Smooth muscle cell (in vitro differentiated cells): ENCODE measurements at regions not wholly inside any gene's neighbourhood (a gene's known extent, or its start where the extent isn't known, plus 50 kb on each side); places are given as distances from the start of the nearest gene placed in this dataset.
A peak's percentile ranks its signal among the peaks of the same experiment; 100 is the strongest.

Experiments used
- DNase-seq: peaks from one replicate; lab custom pipeline; 2025; ENCODE audit not compliant: unreplicated experiment; lab: John Stamatoyannopoulos, UW
- H2AFZ ChIP-seq: fragments of 200-600 bp; sonication (generic); 2 replicates; pipeline ENCODE4 v1.6.0; 2016; ENCODE audit warnings: antibody characterized with exemption, low read depth, mild to moderate bottlenecking
- H3F3A ChIP-seq: fragments of 200-600 bp; sonication (generic); 2 replicates; pipeline ENCODE4 v1.6.0; 2017; ENCODE audit warnings: antibody characterized with exemption, low read depth
- H3K27ac ChIP-seq: fragments of 200-600 bp; sonication (generic); 2 replicates; pipeline ENCODE4 v1.5.1; 2016; ENCODE audit warnings: low read depth, mild to moderate bottlenecking
- H3K27me3 ChIP-seq: fragments of 200-600 bp; sonication (generic); 2 replicates; pipeline ENCODE4 v1.6.1; 2016; ENCODE audit warnings: low read depth, mild to moderate bottlenecking
- H3K36me3 ChIP-seq: fragments of 200-600 bp; sonication (generic); 2 replicates; pipeline ENCODE4 v1.5.1; 2016; ENCODE audit warnings: low read depth
- H3K4me1 ChIP-seq: fragments of 200-600 bp; sonication (generic); 2 replicates; pipeline ENCODE4 v1.5.1; 2016; ENCODE audit warnings: low read depth
- H3K4me2 ChIP-seq: fragments of 200-600 bp; sonication (generic); 2 replicates; pipeline ENCODE4 v1.6.0; 2016; ENCODE audit warnings: mild to moderate bottlenecking
- H3K4me3 ChIP-seq: fragments of 200-600 bp; sonication (generic); 2 replicates; pipeline ENCODE4 v1.5.1; 2016; ENCODE audit warnings: mild to moderate bottlenecking
- H3K79me2 ChIP-seq: fragments of 200-600 bp; sonication (generic); 2 replicates; pipeline ENCODE4 v1.6.0; 2016; ENCODE audit warnings: low read depth, mild to moderate bottlenecking
- H3K9ac ChIP-seq: fragments of 200-600 bp; sonication (generic); 2 replicates; pipeline ENCODE4 v1.6.0; 2016; ENCODE audit warnings: low read depth
- H3K9me3 ChIP-seq: fragments of 200-600 bp; sonication (generic); replicated peaks from 2 replicates; pipeline ENCODE4 v1.5.1; 2016; ENCODE audit warnings: low read depth
- H4K20me1 ChIP-seq: fragments of 200-600 bp; sonication (generic); 2 replicates; pipeline ENCODE4 v1.6.0; 2016; ENCODE audit warnings: low read depth
- CTCF ChIP-seq: fragments of 200-600 bp; sonication (generic); IDR thresholded peaks from 2 replicates; pipeline ENCODE4 v1.5.1; 2017; ENCODE audit warnings: borderline replicate concordance, mild to moderate bottlenecking, antibody characterized with exemption; ENCODE audit not compliant: insufficient read depth, poor library complexity, severe bottlenecking
- WGBS: methylation state at CpG from one replicate; pipeline ENCODE4 v1.1.7; 2016; ENCODE audit warnings: low lambda C conversion rate; 5-methylcytosine and 5-hydroxymethylcytosine counted together

DNA sequence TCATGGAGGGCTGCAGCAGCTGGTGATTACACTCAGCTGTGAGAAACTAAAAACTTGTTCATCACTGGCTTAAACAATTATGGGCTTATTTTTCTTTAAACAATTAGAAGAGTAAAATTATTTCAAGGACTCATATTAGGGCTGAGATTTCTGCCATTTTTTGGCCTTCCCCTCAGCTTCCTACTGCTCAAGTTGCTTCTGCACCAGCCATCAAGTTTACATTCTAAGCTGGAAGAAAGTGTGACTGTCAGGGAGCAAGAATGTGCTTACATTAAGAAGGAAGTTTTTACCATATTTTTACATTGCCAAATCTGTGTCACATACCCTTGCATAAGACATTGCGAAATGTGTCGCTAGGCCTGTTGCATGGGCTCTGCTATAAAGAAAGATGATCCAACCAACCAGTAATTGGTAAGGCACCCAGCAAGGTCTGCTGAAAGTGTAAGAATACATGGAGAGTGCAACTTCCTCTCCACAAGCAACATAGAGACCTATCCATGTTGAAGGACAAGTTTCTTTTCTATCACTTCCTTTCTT, 260.3 kb upstream of the CDH10 start:
- Histone ChIP-seq H3K27ac (no peak overlapping the region), H3K9ac (no peak overlapping the region), H3K79me2 (no peaks in the 10 kb centered on the region), H3K9me3 (no peaks in the 10 kb centered on the region), H3K4me3 (no peak overlapping the region), H3K4me1 (no peaks in the 10 kb centered on the region), H3F3A (no peaks in the 10 kb centered on the region), H3K4me2 (no peak overlapping the region), H3K27me3 (peaks cover 4% of the 10 kb centered on the region), H4K20me1 (no peaks in the 10 kb centered on the region), H2AFZ (peak overlapping the region; percentile 51), H3K36me3 (no peaks in the 10 kb centered on the region)
- 46% methylated on average over 2 of the region's 2 CpGs for WGBS
- DNase-seq, result no peak
- no peak for TF ChIP-seq CTCF

DNA sequence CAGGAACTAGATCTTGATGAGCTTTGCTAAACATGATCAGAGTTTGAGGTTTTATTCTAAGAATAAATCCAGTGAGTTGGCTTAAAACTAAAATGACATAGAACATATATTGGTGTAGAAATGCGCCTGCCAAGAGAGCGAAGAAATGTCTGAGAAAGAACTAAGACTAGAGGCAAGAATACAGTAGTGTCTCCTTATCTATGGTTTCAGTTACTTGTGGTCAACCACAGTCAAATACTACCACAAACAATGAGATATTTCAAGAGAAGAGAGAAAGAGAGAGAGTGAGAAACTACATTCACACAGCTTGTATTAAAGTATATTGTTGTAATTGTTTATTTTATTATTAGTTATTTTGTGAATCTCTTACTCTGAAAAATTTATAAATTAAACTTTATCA, 254.4 kb upstream of the CDH10 start:
- WGBS, result 72% methylated on average over 2 of the region's 2 CpGs
- no peak for TF ChIP-seq CTCF
- DNase-seq, result no peak

GRCh38 chr5:24864244-24864643, 219.5 kb upstream of the CDH10 start:
- Histone ChIP-seq H3K9ac (no peak overlapping the region), H4K20me1 (no peaks in the 10 kb centered on the region), H3K4me2 (no peak overlapping the region), H3K4me1 (no peaks in the 10 kb centered on the region), H3K79me2 (no peaks in the 10 kb centered on the region), H3K27me3 (no peaks in the 10 kb centered on the region), H2AFZ (no peak overlapping the region), H3K36me3 (no peaks in the 10 kb centered on the region), H3K4me3 (no peak overlapping the region), H3F3A (no peaks in the 10 kb centered on the region), H3K9me3 (no peaks in the 10 kb centered on the region), H3K27ac (no peak overlapping the region)
- no peak for DNase-seq
- no peak for TF ChIP-seq CTCF
- WGBS, result 94% methylated on average over 4 of the region's 4 CpGs

More for the DNA sequence above, 254.4 kb upstream of the CDH10 start:
- Histone ChIP-seq H2AFZ (no peak overlapping the region), H3K27ac (no peak overlapping the region), H3K9me3 (no peaks in the 10 kb centered on the region), H3F3A (no peaks in the 10 kb centered on the region), H3K4me1 (no peaks in the 10 kb centered on the region), H3K4me3 (no peak overlapping the region), H3K36me3 (no peaks in the 10 kb centered on the region), H3K4me2 (no peak overlapping the region), H3K9ac (no peak overlapping the region), H4K20me1 (no peaks in the 10 kb centered on the region), H3K79me2 (no peaks in the 10 kb centered on the region), H3K27me3 (peaks cover 4% of the 10 kb centered on the region)

DNA sequence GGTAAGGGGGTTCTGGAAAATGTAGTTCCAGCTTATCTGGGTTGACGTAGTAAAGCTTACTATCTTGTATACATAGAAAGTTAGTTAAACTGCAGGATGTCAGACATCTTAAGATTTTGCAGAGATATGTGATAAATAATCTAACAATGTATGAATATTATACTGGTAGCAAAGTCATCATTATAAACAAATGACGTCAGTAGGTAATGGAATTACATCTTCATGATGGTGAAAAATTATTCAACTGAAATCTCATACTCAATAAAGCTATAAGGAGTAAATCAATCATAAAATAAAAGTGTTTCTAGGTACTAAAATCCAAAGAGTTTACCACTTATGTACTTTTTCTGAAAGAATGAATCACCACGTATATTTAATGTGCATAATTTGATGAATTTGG, 217.3 kb upstream of the CDH10 start:
- H2AFZ ChIP-seq, result no peak overlapping the region

More for the DNA sequence above, 217.3 kb upstream of the CDH10 start:
- no peak overlapping the region for H3K9ac ChIP-seq
- no peaks in the 10 kb centered on the region for H3K79me2 ChIP-seq
- H3F3A ChIP-seq, result no peaks in the 10 kb centered on the region
- 74% methylated on average over 3 of the region's 3 CpGs for WGBS
- no peaks in the 10 kb centered on the region for H4K20me1 ChIP-seq
- H3K27ac ChIP-seq, result no peak overlapping the region
- no peaks in the 10 kb centered on the region for H3K4me1 ChIP-seq
- no peaks in the 10 kb centered on the region for H3K9me3 ChIP-seq
- no peaks in the 10 kb centered on the region for H3K36me3 ChIP-seq
- no peak overlapping the region for H3K4me2 ChIP-seq
- DNase-seq, result no peak
- H3K4me3 ChIP-seq, result no peak overlapping the region
- no peaks in the 10 kb centered on the region for H3K27me3 ChIP-seq
- TF ChIP-seq CTCF, result no peak
